GM12865 (cell line): ENCODE measurements at regions not wholly inside any gene's neighbourhood (a gene's known extent, or its start where the extent isn't known, plus 50 kb on each side); places are given as distances from the start of the nearest gene placed in this dataset.

Experiments used
- DNase-seq: peaks from one replicate; pipeline ENCODE4 v3.0.0; 2010; ENCODE audit warnings: low read depth
- H3K4me3 ChIP-seq: 2 replicates; pipeline ENCODE4 v1.5.1; 2011; ENCODE audit warnings: mild to moderate bottlenecking, low read depth, low read length, control low read depth
- TF ChIP-seq, protein P1 (sequence below): IDR thresholded peaks from 2 replicates; pipeline ENCODE4 v1.5.1; 2011; ENCODE audit warnings: low read length, control low read depth, low read depth, inconsistent platforms; ENCODE audit not compliant: insufficient read depth; ENCODE audit errors: missing control alignments

DNA sequence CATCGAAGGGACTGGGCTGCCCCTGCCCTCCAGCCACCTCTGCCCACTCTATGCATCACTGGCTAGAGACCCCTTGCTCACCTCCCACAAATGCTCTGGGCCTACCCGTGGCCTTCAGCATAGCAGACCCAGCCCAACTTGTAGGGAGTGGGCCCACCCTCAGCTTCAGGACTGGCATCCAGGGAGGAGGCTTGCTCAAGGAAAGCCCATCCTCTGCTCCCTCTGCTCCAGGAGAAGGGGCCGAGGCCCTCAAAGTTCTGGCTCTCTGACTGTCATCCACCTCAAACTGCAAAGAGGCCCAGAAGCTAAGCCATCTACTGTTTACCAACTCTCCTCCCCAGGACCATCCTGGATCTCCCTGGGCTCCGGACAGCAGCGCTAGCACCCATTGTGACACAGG lies 84.5 kb downstream of the C5orf15 start:
- DNase-seq, result no peak
- TF ChIP-seq, protein P1, sequence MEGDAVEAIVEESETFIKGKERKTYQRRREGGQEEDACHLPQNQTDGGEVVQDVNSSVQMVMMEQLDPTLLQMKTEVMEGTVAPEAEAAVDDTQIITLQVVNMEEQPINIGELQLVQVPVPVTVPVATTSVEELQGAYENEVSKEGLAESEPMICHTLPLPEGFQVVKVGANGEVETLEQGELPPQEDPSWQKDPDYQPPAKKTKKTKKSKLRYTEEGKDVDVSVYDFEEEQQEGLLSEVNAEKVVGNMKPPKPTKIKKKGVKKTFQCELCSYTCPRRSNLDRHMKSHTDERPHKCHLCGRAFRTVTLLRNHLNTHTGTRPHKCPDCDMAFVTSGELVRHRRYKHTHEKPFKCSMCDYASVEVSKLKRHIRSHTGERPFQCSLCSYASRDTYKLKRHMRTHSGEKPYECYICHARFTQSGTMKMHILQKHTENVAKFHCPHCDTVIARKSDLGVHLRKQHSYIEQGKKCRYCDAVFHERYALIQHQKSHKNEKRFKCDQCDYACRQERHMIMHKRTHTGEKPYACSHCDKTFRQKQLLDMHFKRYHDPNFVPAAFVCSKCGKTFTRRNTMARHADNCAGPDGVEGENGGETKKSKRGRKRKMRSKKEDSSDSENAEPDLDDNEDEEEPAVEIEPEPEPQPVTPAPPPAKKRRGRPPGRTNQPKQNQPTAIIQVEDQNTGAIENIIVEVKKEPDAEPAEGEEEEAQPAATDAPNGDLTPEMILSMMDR, result no peak
- H3K4me3 ChIP-seq, result no peak overlapping the region

- TF ChIP-seq, protein P1, result no peak
- H3K4me3 ChIP-seq, result no peak overlapping the region
- DNase-seq, result no peak
These were observed 85.6 kb downstream of the C5orf15 start for GRCh38 chr5:133882846-133883245.

- no peak overlapping the region for H3K4me3 ChIP-seq
- DNase-seq, result no peak
- TF ChIP-seq, protein P1, result no peak
These were observed 86.1 kb downstream of the C5orf15 start for GRCh38 chr5:133882389-133882695.

GRCh38 chr5:133881576-133882388 lies 86.6 kb downstream of the C5orf15 start:
- DNase-seq, result no peak
- no peak overlapping the region for H3K4me3 ChIP-seq
- TF ChIP-seq, protein P1, result no peak

DNA sequence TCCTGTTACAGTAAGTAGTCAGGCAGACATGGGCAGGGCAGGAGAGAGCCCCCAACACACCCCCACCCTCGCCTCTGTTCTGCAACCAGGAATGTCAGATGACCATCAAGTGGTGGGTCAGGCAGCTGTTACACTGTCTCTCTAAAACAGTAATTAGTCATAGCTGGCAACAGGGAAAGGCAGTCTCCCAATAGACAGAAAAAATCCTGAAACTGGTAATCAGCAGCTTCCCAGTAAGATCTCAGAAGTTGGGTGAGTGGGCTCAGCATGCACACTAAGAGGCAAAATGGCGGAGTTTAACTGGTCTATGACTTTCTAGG lies 90.2 kb downstream of the C5orf15 start:
- no peak for DNase-seq
- H3K4me3 ChIP-seq, result no peak overlapping the region
- TF ChIP-seq, protein P1, result no peak

DNA sequence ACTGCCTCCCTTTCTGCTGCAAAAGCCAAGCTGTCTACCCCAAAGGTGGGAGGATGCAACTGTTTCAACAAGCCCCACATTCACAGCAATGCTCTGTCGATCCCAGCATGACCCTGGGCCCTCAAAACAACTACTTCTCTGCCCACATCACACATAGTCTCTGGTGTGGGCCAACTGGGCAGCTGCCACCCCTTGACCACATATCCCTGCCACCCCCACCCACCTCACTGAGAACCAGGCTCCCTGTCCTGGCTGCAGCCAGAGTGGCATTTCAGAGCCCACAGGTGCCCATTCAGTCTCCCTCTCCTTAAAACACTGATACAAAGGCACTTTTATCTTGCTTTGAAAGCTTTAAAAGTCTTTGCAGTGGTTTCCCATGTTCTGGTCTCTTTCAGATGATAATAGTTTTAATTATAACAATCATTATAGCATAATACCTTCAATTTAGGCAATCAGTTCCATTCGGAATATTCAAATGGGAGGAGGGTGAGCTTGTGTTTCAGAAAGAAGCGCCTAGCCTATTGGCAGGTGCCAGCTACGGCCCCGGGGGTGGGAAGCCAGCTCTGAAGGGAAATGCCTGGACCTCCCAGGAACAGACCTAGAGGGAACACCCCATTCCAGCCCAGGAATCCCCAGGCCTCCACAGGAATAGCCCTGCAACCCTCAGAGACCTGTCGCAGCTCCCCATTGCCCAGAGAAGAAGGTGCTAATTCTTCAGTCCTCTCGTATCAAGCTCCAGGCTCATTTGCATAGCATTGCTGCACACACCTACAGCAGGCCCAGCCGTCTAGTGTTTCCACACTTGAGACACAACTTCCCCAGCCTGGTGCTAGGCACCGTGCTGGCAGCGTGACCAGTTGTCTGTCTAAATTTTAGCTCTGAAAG lies 90.8 kb downstream of the C5orf15 start:
- H3K4me3 ChIP-seq, result no peak overlapping the region
- DNase-seq, result no peak
- TF ChIP-seq, protein P1, result no peak
